Dermis microvascular lymphatic vessel endothelial cell (primary cell): ENCODE measurements at regions not wholly inside any gene's neighbourhood (a gene's known extent, or its start where the extent isn't known, plus 50 kb on each side); places are given as distances from the start of the nearest gene placed in this dataset.

Experiments used
- DNase-seq, 2 donors: peaks; one replicate each; pipeline versions ENCODE4 v3.0.0 to v3.0.0-alpha.2; 2010; ENCODE audit warnings: low read depth in 2 of 2

DNA sequence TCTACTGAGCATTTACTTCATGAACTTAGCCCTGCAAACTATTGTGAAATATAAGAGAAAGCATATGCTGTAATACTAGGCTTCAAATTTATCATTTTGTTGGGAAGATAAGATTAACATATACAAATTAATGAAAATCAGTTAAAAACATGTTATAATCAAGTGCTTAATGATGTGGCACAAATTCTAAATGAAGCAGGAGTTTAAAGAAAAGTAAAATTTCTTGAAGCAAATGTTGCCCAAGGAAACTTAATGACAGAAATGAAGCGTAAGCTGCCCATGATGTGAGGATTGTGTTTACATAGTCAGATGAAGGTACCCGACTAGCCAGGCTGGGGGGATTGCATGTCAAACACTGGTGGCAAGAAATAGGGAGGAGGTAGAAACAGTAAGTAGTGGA, 103.1 kb upstream of the GAP43 start:
- DNase-seq, result no peak

DNA sequence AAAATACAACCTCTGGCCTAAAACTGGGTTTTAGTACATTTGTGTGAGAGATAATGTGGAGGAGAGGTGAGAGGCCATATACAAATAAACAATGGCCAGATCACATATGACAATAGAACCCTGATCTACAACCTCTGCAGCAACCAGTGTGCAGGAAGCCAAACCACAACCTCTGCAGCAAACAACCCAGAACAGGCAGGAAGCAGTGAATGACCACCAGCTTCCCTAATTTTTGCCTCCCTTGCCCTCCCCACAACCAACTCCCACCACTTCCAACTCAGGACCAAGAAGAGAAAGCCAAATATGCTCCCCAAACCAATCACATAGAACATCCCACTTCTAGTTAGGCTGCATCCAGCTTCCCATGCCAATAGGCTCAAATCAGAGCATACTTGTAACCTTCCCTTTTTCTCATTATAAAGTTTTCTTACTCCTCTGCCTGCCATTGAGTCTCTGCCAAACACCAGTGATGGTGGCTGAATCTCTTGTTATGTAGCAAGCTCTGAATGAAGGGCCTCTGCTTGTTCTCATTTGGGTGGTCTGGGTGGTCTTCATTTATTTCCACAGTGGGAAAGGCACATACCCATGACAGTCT, 102.6 kb upstream of the GAP43 start:
- DNase-seq, result no peak

- DNase-seq, result no peak
These were observed 99.9 kb upstream of the GAP43 start for GRCh38 chr3:115523458-115523857.

DNA sequence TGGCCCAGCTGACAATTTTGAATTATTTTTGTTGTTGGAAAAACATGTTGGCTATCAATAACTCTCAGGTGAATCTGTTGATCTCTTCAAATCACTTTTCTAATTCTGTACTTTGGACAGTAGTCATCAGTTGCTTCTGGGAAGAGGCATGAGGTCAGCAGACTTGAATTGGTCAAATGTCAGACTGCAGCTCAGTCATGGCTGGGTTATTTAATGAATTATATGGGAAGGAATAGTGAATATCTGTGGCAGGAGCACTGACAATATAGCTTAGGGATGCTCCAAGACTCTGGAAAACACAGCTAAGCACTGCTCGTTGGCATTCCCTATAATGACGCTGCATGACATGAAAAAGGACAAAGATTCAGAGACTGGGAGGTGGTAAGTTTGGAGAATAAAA, 98.8 kb upstream of the GAP43 start:
- no peak for DNase-seq

- no peak for DNase-seq
These were observed 97.6 kb upstream of the GAP43 start for GRCh38 chr3:115525731-115526130.

- DNase-seq, result no peak
These were observed 90.1 kb upstream of the GAP43 start for GRCh38 chr3:115533218-115533617.

- no peak for DNase-seq
These were observed 87.1 kb upstream of the GAP43 start for GRCh38 chr3:115536171-115536570.

GRCh38 chr3:115537669-115538068, 85.6 kb upstream of the GAP43 start:
- DNase-seq, result no peak

GRCh38 chr3:115547207-115547606, 76.1 kb upstream of the GAP43 start:
- no peak for DNase-seq

DNA sequence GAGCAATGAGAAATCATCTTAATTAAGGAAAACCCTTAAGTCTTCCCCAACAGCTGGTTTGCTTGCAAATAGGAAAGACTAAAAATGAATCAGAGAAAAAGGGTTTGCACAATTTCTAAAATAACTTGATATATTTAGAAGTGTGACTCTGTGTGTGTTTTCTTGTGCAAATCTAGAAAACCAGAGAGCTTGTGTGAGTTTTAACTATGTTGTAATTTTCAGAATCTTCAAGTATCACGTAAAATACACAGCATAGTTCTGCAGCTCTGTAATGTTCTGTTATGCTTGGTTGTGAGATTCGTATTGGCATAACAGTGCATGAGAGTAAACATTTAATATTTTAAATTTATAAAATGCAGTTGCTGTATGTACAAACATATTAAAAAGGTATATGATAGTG, 74.7 kb upstream of the GAP43 start:
- no peak for DNase-seq

DNA sequence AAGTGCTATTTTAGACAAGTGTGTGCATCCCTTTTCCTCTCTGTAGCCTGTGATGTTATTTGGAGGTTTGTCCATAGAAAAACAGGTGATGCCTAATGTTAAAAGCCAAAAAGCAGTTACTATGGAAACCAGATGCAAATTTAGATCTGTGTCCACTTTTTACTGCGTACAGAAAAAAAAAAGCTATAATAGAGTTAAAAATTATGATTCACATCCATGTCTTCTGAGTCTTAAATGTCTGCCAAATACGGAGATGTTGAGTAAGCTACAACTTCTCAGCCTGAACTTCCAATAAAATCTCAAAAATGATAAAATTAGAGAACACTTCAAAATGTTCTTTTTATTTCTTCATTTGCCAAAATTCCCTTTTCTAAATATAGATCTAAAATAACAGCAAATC, 74.2 kb upstream of the GAP43 start:
- DNase-seq, result no peak

DNA sequence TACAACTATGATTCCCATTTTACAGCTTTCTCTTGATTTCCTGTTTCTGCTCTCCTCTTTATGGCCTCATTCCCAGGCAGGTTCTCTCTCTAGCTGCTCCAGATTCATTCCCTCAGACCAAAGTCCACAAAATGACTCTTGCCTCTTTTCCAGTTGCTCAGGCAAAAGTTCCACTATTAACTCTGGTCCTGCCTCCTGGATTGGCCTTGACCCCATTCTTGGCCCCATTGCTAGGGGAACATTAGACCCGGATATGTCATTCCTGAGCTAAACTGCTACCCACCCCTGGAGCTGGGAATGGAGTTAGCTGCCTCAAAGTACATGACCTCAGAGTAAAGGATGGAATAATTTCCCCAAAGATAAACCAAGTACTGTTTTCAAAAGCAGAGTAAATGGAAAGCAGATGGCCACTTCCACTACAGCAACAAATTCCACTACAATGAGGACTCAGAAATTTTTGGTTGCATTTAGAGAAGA, 73.0 kb upstream of the GAP43 start:
- DNase-seq, result no peak

GRCh38 chr3:115551016-115551415, 72.3 kb upstream of the GAP43 start:
- no peak for DNase-seq

- DNase-seq, result no peak
These were observed 71.3 kb upstream of the GAP43 start for GRCh38 chr3:115552007-115552406.

- no peak for DNase-seq
These were observed 69.4 kb upstream of the GAP43 start for GRCh38 chr3:115553796-115554486.

GRCh38 chr3:115554487-115554807, 68.9 kb upstream of the GAP43 start:
- DNase-seq, result no peak

GRCh38 chr3:115562636-115563267, 60.6 kb upstream of the GAP43 start:
- DNase-seq, result no peak

DNA sequence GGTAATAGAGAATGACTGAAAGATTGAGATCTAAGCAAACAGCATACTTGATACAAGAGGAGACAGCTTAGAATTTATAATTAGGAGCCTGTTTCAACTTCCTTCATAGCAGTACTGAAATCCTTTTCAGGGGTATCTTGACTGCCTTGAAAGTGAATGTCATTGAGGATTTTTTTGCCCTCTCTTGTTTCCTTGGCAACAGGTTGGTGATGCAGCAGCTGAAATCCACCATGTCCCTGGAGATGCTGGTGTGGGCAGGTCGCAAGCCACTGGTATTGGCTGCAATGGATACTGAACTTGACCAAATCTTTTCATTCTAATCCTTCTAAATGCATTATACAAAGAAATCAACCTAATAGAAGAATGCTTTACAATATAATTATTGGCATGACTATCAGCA, 59.3 kb upstream of the GAP43 start:
- DNase-seq, result no peak

- no peak for DNase-seq
These were observed 51.9 kb upstream of the GAP43 start for GRCh38 chr3:115571413-115571812.
